Left ventricle myocardium inferior (tissue), 1 donor: ENCODE measurements at regions not wholly inside any gene's neighbourhood (a gene's known extent, or its start where the extent isn't known, plus 50 kb on each side); places are given as distances from the start of the nearest gene placed in this dataset.

Source experiments
- DNase-seq: peaks from one replicate; pipeline ENCODE4 v3.0.0-alpha.2; 2020
- H3K27ac ChIP-seq: fragments of 200-600 bp; replicated peaks from 2 replicates; pipeline ENCODE4 v1.8.0; 2021
- H3K27me3 ChIP-seq: fragments of 200-600 bp; 2 replicates; pipeline ENCODE4 v1.8.0; 2021; ENCODE audit warnings: low read depth
- H3K36me3 ChIP-seq: fragments of 200-600 bp; 2 replicates; pipeline ENCODE4 v1.8.0; 2021
- H3K4me1 ChIP-seq: fragments of 200-600 bp; 2 replicates; pipeline ENCODE4 v1.8.0; 2021
- H3K4me3 ChIP-seq: fragments of 200-600 bp; 2 replicates; pipeline ENCODE4 v1.8.0; 2021; ENCODE audit warnings: mild to moderate bottlenecking, moderate library complexity
- H3K9me3 ChIP-seq: fragments of 200-600 bp; replicated peaks from 2 replicates; pipeline ENCODE4 v1.8.0; 2021
- CTCF ChIP-seq: fragments of 200-600 bp; IDR thresholded peaks from 2 replicates; pipeline ENCODE4 v1.8.0; 2021; ENCODE audit warnings: antibody characterized with exemption, mild to moderate bottlenecking, borderline replicate concordance
- intact Hi-C: fragments of 100-400 bp; cut with micrococcal nuclease; formaldehyde crosslinking; loops from one replicate; pipeline ENCODE4 v1.11.0; 2022
- donor health status: DM: no; HTN: yes; CAD: no; lungs with severe emphysema.

- Histone ChIP-seq H3K9me3 (peaks cover 10% of the 10 kb centered on the region), H3K36me3 (no peaks in the 10 kb centered on the region), H3K4me3 (no peak overlapping the region), H3K27ac (no peak overlapping the region), H3K4me1 (no peaks in the 10 kb centered on the region), H3K27me3 (peaks cover 51% of the 10 kb centered on the region)
- DNase-seq, result no peak
- TF ChIP-seq CTCF, result no peak
- intact Hi-C loops, result no loop called here
Observed at GRCh38 chr11:70539360-70540095, 141.2 kb downstream of the CTTN start.

- Histone ChIP-seq H3K9me3 (peaks cover 10% of the 10 kb centered on the region), H3K4me1 (no peaks in the 10 kb centered on the region), H3K27me3 (peaks cover 58% of the 10 kb centered on the region), H3K27ac (no peak overlapping the region), H3K36me3 (no peaks in the 10 kb centered on the region), H3K4me3 (no peak overlapping the region)
- no peak for TF ChIP-seq CTCF
- intact Hi-C loops, result no loop called here
- DNase-seq, result no peak
Observed at GRCh38 chr11:70540196-70540595, 141.9 kb downstream of the CTTN start.

GRCh38 chr11:70541176-70541575, 142.8 kb downstream of the CTTN start:
- intact Hi-C loops, result no loop called here
- H3K9me3 ChIP-seq, result peaks cover 10% of the 10 kb centered on the region
- no peaks in the 10 kb centered on the region for H3K4me1 ChIP-seq
- no peak for DNase-seq
- H3K27ac ChIP-seq, result no peak overlapping the region
- H3K27me3 ChIP-seq, result peaks cover 58% of the 10 kb centered on the region
- H3K36me3 ChIP-seq, result no peaks in the 10 kb centered on the region
- no peak overlapping the region for H3K4me3 ChIP-seq
- TF ChIP-seq CTCF, result no peak

GRCh38 chr11:70541699-70542098, 143.4 kb downstream of the CTTN start:
- DNase-seq, result no peak
- Histone ChIP-seq H3K4me1 (no peaks in the 10 kb centered on the region), H3K9me3 (peaks cover 10% of the 10 kb centered on the region), H3K27me3 (peaks cover 61% of the 10 kb centered on the region), H3K4me3 (no peak overlapping the region), H3K36me3 (no peaks in the 10 kb centered on the region), H3K27ac (no peak overlapping the region)
- TF ChIP-seq CTCF, result no peak
- intact Hi-C loops, result no loop called here

- intact Hi-C loops, result no loop called here
- H3K4me1 ChIP-seq, result no peaks in the 10 kb centered on the region
- H3K4me3 ChIP-seq, result no peak overlapping the region
- peaks cover 68% of the 10 kb centered on the region for H3K27me3 ChIP-seq
- H3K36me3 ChIP-seq, result no peaks in the 10 kb centered on the region
- peaks cover 10% of the 10 kb centered on the region for H3K9me3 ChIP-seq
- no peak for DNase-seq
- no peak overlapping the region for H3K27ac ChIP-seq
- no peak for TF ChIP-seq CTCF
Observed at GRCh38 chr11:70542406-70542805, 144.1 kb downstream of the CTTN start.
